WTC11 (cell line): ENCODE measurements at regions not wholly inside any gene's neighbourhood (a gene's known extent, or its start where the extent isn't known, plus 50 kb on each side); places are given as distances from the start of the nearest gene placed in this dataset.

Experiments
- ATAC-seq: fragments of 200-7000 bp; cut with Tn5 transposase; 2 replicates; pipeline ENCODE4 v1.10.0; 2021; ENCODE audit warnings: mild to moderate bottlenecking, moderate library complexity
- CTCF ChIA-PET: fragments of 300-600 bp; sonication (Branson Sonifier 250); formaldehyde crosslinking; loops from one replicate; lab custom pipeline; 2021; ENCODE audit warnings: antibody characterized with exemption; lab: Charles Lee
- POLR2A ChIA-PET: fragments of 350-600 bp; sonication (Branson Sonifier 250); formaldehyde crosslinking; loops from one replicate; lab custom pipeline; 2021; ENCODE audit warnings: antibody characterized with exemption; lab: Charles Lee
- DNase-seq: peaks from one replicate; pipeline ENCODE4 v3.0.0; 2021; ENCODE audit warnings: low spot score
- H3K27ac Mint-ChIP-seq: 2 replicates; pipeline ENCODE4 v1.8.0; 2021; ENCODE audit warnings: mixed read lengths
- H3K27me3 Mint-ChIP-seq: 2 replicates; pipeline ENCODE4 v1.8.0; 2021; ENCODE audit warnings: low read depth, mild to moderate bottlenecking, moderate library complexity, mixed read lengths
- H3K36me3 Mint-ChIP-seq: 2 replicates; pipeline ENCODE4 v1.8.0; 2021; ENCODE audit warnings: mixed read lengths
- H3K4me1 Mint-ChIP-seq: 2 replicates; pipeline ENCODE4 v1.8.0; 2022; ENCODE audit warnings: mixed read lengths
- H3K4me3 Mint-ChIP-seq: 2 replicates; pipeline ENCODE4 v1.8.0; 2021; ENCODE audit warnings: mild to moderate bottlenecking, moderate library complexity, mixed read lengths
- H3K9me3 Mint-ChIP-seq: 2 replicates; pipeline ENCODE4 v1.8.0; 2021; ENCODE audit warnings: mixed read lengths
- AR ChIP-seq: fragments of 250-450 bp; sonication (Bioruptor Pico); IDR thresholded peaks from 2 replicates; pipeline ENCODE4 v1.9.0; 2021; ENCODE audit warnings: mild to moderate bottlenecking
- ATF1 ChIP-seq: sonication (generic); formaldehyde crosslinking; IDR thresholded peaks from 2 replicates; pipeline ENCODE4 v1.8.1; 2023; ENCODE audit warnings: mild to moderate bottlenecking, moderate library complexity, missing genetic modification reagents
- E2F5 ChIP-seq: sonication (generic); formaldehyde crosslinking; IDR thresholded peaks from 2 replicates; pipeline ENCODE4 v1.8.1; 2022; ENCODE audit warnings: mild to moderate bottlenecking, moderate library complexity, missing genetic modification reagents
- EMX1 ChIP-seq: fragments of 250-450 bp; sonication (Bioruptor Pico); IDR thresholded peaks from 2 replicates; pipeline ENCODE4 v1.8.0; 2021; ENCODE audit warnings: mild to moderate bottlenecking
- ERG ChIP-seq: fragments of 250-450 bp; sonication (Bioruptor Pico); IDR thresholded peaks from 2 replicates; pipeline ENCODE4 v1.8.0; 2021; ENCODE audit warnings: mild to moderate bottlenecking
- FOXK1 ChIP-seq: sonication (generic); formaldehyde crosslinking; IDR thresholded peaks from 2 replicates; pipeline ENCODE4 v1.8.0; 2022; ENCODE audit warnings: mild to moderate bottlenecking, moderate library complexity, missing genetic modification reagents
- FOXP1 ChIP-seq: sonication (generic); formaldehyde crosslinking; IDR thresholded peaks from 2 replicates; pipeline ENCODE4 v1.8.0; 2022; ENCODE audit warnings: missing genetic modification reagents, mild to moderate bottlenecking, moderate library complexity, borderline replicate concordance
- GABPB1 ChIP-seq: sonication (generic); formaldehyde crosslinking; IDR thresholded peaks from 2 replicates; pipeline ENCODE4 v1.8.1; 2023; ENCODE audit warnings: mild to moderate bottlenecking, missing genetic modification reagents
- HMGA2 ChIP-seq: fragments of 250-450 bp; sonication (Bioruptor Pico); IDR thresholded peaks from 2 replicates; pipeline ENCODE4 v1.4.0; 2021; ENCODE audit warnings: mild to moderate bottlenecking, moderate library complexity
- IRF2 ChIP-seq: sonication (generic); formaldehyde crosslinking; IDR thresholded peaks from 2 replicates; pipeline ENCODE4 v1.8.0; 2022; ENCODE audit warnings: low read depth, missing genetic modification reagents, borderline replicate concordance
- KAT7 ChIP-seq: sonication (generic); formaldehyde crosslinking; IDR thresholded peaks from 2 replicates; pipeline ENCODE4 v1.8.1; 2023; ENCODE audit warnings: missing genetic modification reagents, mild to moderate bottlenecking, borderline replicate concordance
- NR1H2 ChIP-seq: sonication (generic); formaldehyde crosslinking; IDR thresholded peaks from 2 replicates; pipeline ENCODE4 v1.9.0; 2021; ENCODE audit warnings: mild to moderate bottlenecking, moderate library complexity, missing genetic modification reagents
- PREB ChIP-seq: sonication (generic); formaldehyde crosslinking; IDR thresholded peaks from 2 replicates; pipeline ENCODE4 v1.8.1; 2022; ENCODE audit warnings: mild to moderate bottlenecking, missing genetic modification reagents, moderate library complexity, borderline replicate concordance
- STAT6 ChIP-seq: sonication (generic); formaldehyde crosslinking; conservative IDR thresholded peaks from 2 replicates; pipeline ENCODE4 v1.8.1; 2023; ENCODE audit warnings: mild to moderate bottlenecking, low read depth, missing genetic modification reagents, moderate library complexity
- TEAD4 ChIP-seq: sonication (generic); formaldehyde crosslinking; IDR thresholded peaks from 2 replicates; pipeline ENCODE4 v1.8.0; 2022; ENCODE audit warnings: mild to moderate bottlenecking, missing genetic modification reagents
- TP53 ChIP-seq: sonication (generic); formaldehyde crosslinking; IDR thresholded peaks from 2 replicates; pipeline ENCODE4 v1.8.1; 2023; ENCODE audit warnings: mild to moderate bottlenecking, missing genetic modification reagents
- ZBTB21 ChIP-seq: sonication (generic); formaldehyde crosslinking; IDR thresholded peaks from 2 replicates; pipeline ENCODE4 v1.8.1; 2023; ENCODE audit warnings: mild to moderate bottlenecking, missing genetic modification reagents, borderline replicate concordance
- ZNF281 ChIP-seq: sonication (generic); formaldehyde crosslinking; IDR thresholded peaks from 2 replicates; pipeline ENCODE4 v1.8.0; 2023; ENCODE audit warnings: mild to moderate bottlenecking, missing genetic modification reagents
- ZNF396 ChIP-seq: fragments of 250-450 bp; sonication (Bioruptor Pico); IDR thresholded peaks from 2 replicates; pipeline ENCODE4 v1.8.0; 2021; ENCODE audit warnings: mild to moderate bottlenecking, moderate library complexity, borderline replicate concordance
- ZSCAN18 ChIP-seq: fragments of 250-450 bp; sonication (Bioruptor Pico); IDR thresholded peaks from 2 replicates; pipeline ENCODE4 v2.1.2; 2022; ENCODE audit warnings: mild to moderate bottlenecking, moderate library complexity

- Mint-ChIP-seq H3K9me3 (no peaks in the 10 kb centered on the region), H3K36me3 (no peaks in the 10 kb centered on the region), H3K27me3 (no peaks in the 10 kb centered on the region), H3K4me3 (no peak overlapping the region), H3K4me1 (peaks cover 17% of the 10 kb centered on the region), H3K27ac (peak overlapping the region; percentile 91)
- no peak for DNase-seq
- ChIA-PET CTCF (interaction anchor here (0.8 to 1.5 kb wide), 6 partner anchors 15 to 138 kb away, joined by 3 to 7 read pairs (median 4); no protein-coding TSS in a partner anchor), POLR2A (interaction anchor here (0.5 kb wide), 1 partner anchor 366 kb away, joined by 4 read pairs; no protein-coding TSS in a partner anchor)
- no peak for ATAC-seq
- no peak for TF ChIP-seq FOXP1 (CRISPR knock-in tag)
- TF ChIP-seq FOXK1 (CRISPR knock-in tag): no peak
- no peak for TF ChIP-seq ATF1 (CRISPR knock-in tag)
- TF ChIP-seq NR1H2 (CRISPR knock-in tag): no peak
These were observed 124.7 kb upstream of the GSE1 start for GRCh38 chr16:85488414-85488813.

GRCh38 chr16:85490407-85491057 lies 122.6 kb upstream of the GSE1 start:
- no peak for TF ChIP-seq TP53 (CRISPR knock-in tag)
- no peak for TF ChIP-seq ZBTB21 (CRISPR knock-in tag)
- no peak for TF ChIP-seq ERG (CRISPR knock-in tag)
- no peak for TF ChIP-seq ZNF281
- TF ChIP-seq ZSCAN18 (CRISPR knock-in tag): no peak
- TF ChIP-seq PREB (CRISPR knock-in tag): no peak
- TF ChIP-seq AR (CRISPR knock-in tag): no peak
- TF ChIP-seq TEAD4 (CRISPR knock-in tag): no peak
- TF ChIP-seq STAT6 (CRISPR knock-in tag): no peak
- TF ChIP-seq GABPB1 (CRISPR knock-in tag): no peak
- no peak for TF ChIP-seq ATF1 (CRISPR knock-in tag)
- TF ChIP-seq E2F5 (CRISPR knock-in tag): no peak
- no peak for TF ChIP-seq IRF2
- no peak for TF ChIP-seq HMGA2 (CRISPR knock-in tag)
- TF ChIP-seq ZNF396 (CRISPR knock-in tag): no peak
- no peak for TF ChIP-seq EMX1 (CRISPR knock-in tag)
- no peak for TF ChIP-seq KAT7 (CRISPR knock-in tag)
- TF ChIP-seq NR1H2 (CRISPR knock-in tag): no peak
- H3K27ac Mint-ChIP-seq: no peak overlapping the region
- ChIA-PET CTCF (interaction anchor here (0.6 to 4.4 kb wide), 74 partner anchors 8 to 1506 kb away, joined by 3 to 66 read pairs (median 5); partner anchors contain the start of gene GSE1), POLR2A (no interaction called here)
- peaks cover 17% of the 10 kb centered on the region for H3K4me1 Mint-ChIP-seq
- ATAC-seq (no peak), DNase-seq (no peak)
- H3K9me3 Mint-ChIP-seq: no peaks in the 10 kb centered on the region
- H3K27me3 Mint-ChIP-seq: no peaks in the 10 kb centered on the region
- H3K36me3 Mint-ChIP-seq: no peaks in the 10 kb centered on the region
- H3K4me3 Mint-ChIP-seq: no peak overlapping the region
